HG03520 (cell line): ENCODE measurements at regions not wholly inside any gene's neighbourhood (a gene's known extent, or its start where the extent isn't known, plus 50 kb on each side); places are given as distances from the start of the nearest gene placed in this dataset.
"Not testable (repeated sequence)": the region's sequence is repeated elsewhere in the genome, so short reads cannot be mapped to it uniquely, and the experiment has no call there.

Source experiments
- ATAC-seq: cut with Tn5 transposase; IDR thresholded peaks from one replicate; pipeline ENCODE4 v1.9.1; 2021; ENCODE audit warnings: mild to moderate bottlenecking, moderate library complexity; ENCODE audit not compliant: unreplicated experiment

DNA sequence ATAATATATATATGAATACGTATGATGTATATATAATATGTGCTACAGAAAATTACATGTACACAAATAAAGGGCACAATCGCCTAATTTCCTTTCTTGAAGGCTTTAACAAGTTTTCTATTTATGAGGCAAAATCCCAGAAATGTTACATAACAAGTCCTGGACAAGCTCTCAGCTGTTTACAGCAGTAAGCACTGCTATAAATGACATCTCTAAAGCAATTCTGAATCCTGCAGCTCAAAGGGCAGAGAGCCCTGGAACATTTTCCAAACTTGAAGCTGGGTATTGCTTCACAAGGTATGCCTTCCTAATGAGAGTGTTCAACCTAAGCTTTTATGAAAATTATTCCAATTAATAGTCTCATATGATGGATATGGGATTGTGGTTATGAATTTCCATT, 222.3 kb upstream of the GCFC2 start:
- ATAC-seq: no peak

DNA sequence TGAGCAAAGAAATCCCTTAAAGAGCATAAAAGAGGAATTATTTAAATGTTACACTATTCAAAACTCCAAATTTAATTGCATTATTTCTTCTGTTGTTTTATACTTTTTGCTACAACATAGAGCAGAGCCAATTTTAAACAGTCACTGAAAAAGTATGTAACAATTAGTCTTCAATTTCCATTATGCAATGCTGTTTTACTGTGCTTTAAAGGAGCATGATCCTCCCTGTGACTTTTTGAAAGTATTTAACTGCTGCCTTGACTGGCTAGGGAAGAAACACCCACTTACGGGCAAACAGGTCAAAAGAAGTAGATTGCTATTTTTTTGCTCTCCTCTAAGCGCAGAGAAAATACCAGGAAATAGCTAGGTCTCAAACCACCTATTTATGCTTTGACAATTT, 217.4 kb upstream of the GCFC2 start:
- no peak for ATAC-seq

DNA sequence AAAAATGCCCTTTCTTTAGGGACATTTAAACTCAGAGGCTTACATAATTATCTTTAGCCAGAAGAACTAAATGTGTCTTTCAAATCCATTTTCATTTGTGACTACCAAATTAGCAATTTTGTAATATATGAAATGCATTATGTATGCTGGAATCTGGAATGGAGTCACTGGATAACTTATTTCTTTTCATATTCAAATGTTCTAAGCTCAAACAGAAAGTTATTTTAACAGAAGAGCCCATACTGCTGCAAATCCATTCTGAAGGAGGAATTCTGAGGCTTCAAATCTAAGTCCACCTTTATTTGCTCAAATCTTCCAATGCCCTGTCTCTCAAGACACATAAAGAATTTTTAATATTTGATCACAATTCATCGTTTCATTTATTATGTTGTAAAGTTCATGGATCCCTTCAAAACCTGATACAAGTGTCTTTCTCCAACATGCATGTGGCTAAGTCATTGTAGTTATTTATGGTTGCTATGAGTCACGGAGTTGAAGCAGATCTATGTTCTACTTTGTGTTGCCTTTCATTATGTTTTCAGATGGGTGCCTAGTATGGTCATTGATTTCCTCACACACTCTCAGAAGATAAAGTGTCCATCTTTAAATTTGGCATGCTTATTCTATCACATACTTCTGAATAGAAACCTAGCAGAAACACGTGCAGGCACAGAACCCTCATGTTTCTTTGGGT, 214.8 kb upstream of the GCFC2 start:
- ATAC-seq: no peak

DNA sequence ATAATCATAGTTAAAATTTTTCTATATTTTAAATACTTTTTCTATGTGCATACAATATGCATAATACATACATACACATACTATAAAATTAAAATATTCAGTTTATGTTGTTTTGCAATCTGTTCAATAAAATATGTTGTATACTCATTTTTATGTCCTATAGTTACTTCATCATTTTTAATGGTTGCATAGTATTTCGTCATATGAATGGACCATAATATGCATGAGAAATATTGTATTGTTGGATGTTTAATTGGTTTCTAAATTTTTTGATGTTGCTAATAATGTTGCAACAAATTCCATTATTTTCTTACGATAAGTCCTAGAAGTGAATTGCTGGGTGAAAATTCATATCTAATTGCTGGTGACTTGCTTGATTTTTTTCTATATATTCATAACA, 211.5 kb upstream of the GCFC2 start:
- no peak for ATAC-seq

DNA sequence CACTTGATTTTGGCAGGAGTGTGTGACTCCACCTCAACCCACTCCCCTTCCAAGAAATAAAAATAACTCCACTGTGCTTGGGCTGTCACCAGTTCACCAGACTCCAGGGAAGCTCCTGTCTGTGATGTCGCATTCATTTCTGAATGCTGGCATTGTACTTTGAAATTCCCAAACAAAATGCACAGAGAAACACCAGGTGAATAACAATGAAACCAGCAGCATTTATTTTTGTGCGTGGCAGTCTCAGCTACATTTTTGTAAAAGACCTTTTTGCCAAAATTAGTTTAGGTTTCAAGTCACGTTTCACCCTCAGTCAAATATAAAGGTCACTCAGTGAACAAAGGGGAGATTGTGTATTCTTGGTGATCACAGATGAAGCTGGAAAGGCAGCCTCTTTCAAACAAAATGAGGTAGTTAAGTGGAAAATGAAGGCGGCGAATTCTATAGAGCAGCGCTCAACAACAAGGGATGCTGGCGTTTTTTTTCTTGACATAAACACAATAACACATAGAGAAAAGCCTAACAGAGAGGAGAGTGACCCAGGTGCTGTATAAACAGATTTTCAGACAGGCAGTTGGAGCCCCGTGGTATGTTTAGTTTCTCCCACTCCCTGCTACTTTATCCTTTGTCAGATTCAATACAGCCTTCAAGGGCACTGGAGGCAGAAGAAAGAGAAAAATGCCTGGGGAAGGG, 210.3 kb upstream of the GCFC2 start:
- no peak for ATAC-seq

DNA sequence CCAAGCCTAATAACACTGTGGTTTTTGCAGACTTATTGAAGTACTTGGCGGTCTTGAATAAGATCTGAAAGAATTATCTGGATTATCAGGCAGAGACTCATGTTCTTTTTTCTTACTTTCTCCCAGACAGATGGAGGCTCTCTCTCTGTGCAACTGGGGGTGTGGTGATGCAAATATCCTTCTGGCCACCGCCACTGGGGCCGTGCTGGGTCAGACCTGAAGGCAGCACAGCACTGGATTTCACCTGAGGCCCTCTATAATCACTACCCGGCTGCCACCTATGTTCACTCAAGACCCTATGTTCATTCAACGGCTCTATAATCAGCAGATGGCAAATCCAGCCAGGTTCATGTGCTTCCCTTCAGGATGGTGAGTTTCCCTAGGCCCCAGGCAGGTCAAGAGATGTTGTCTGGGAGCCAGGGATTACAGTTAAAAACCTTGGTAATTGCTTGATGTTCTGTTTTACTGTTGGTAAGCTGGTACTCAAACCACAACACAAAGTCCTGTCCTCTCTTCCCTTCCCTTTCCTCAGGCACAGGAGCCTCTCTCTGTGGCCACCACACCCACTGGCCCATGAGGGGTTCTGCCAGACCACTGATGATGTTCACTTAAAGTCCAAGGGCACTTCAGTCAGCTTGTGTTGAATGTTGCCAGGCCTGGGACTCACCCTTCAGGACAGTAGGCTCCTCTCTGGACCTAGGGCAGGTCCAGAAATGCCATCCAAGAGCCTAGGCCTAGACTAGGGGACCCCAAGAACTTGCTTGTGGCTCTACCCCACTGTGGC, 205.3 kb upstream of the GCFC2 start:
- no peak for ATAC-seq

DNA sequence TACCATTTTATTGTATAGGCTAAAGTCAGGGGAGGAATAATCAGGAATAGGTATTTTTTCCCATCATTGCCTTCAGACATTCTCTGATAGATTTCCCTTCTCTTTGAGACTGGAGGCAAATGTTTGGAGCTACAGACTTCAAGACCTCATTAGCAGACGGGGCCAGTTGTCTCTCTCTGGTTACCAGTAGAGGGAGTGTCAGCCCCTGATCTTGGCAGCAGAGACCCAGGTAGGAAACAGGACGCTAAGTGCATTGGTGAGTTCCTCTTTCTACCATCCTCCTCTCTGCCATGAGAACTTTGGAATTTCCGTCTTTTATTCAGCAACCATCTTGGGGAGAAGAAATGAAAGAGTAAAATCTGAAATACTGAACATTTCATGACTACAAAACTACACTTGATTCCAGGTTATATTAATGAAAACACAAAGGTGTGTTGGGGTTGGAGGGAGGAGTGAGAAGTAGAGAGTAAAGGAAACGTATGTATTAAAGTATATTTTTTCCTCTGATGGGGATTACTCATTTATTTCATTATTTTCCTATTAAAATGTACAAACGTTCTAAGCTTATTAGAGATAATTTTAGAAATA, 186.2 kb upstream of the GCFC2 start:
- peak; percentile 71 for ATAC-seq

GRCh38 chr2:75894170-75894569, 183.5 kb upstream of the GCFC2 start:
- peak; percentile 91 for ATAC-seq

GRCh38 chr2:75892490-75892889, 181.8 kb upstream of the GCFC2 start:
- ATAC-seq: no peak

DNA sequence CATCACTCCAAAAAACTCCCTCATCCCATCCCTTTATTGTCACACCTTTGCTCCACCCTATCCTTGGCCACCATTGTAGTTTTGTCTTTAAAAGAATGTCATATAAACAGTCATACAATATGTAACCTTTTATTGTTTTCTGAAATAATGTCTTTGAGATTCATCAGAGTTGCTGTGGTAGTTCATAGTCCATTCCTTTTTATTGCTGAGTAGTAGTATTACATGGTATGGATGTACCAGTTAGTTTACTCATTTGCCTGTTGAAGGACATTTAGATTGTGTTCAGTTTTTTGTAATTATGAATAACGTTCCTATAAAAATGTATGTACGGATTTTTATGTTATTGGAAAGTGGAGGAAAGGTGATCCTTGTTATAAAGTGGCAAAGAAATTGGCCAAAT, 171.8 kb upstream of the GCFC2 start:
- no peak for ATAC-seq

DNA sequence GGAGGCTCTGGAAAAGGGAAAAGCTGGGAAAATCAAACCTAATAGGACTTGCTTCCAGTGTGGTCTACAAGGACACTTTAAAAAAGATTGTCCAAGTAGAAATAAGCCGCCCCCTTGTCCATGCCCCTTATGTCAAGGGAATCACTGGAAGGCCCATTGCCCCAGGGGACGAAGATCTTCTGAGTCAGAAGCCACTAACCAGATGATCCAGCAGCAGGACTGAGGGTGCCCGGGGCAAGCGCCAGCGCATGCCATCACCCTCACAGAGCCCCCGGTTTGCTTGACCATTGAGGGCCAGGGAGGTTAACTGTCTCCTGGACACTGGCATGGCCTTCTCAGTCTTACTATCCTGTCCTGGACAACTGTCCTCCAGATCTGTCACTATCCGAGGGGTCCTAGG, 164.9 kb upstream of the GCFC2 start:
- not testable (repeated sequence) for ATAC-seq

DNA sequence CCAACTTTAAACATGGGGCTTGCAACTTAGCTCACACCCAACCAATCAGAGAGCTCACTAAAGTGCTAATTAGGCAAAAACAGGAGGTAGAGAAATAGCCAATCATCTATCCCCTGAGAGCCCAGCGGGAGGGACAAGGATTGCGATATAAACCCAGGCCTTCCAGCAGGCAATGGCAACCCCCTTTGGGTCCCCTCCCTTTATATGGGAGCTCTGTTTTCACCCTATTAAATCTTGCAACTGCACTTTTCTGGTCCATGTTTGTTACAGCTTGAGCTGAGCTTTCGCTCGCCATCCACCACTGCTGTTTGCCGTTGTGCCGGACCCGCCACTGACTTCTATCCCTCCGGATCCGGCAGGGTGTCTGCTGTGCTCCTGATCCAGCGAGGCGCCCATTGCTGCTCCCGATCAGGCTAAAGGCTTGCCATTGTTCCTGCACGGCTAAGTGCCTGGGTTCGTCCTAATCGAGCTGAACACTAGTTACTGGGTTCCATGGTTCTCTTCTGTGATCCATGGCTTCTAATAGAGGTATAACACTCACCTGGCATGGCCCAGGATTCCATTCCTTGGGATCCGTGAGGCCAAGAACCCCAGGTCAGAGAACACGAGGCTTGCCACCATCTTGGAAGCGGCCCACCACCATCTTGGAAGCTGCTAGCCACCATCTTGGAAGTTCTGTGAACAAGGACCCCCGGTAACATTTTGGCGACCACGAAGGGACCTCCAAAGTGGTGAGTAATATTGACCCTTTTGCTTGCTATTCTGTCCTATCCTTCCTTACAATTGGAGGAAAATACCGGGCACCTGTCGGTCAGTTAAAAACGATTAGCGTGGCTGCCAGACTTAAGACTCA, 161.3 kb upstream of the GCFC2 start:
- not testable (repeated sequence) for ATAC-seq

DNA sequence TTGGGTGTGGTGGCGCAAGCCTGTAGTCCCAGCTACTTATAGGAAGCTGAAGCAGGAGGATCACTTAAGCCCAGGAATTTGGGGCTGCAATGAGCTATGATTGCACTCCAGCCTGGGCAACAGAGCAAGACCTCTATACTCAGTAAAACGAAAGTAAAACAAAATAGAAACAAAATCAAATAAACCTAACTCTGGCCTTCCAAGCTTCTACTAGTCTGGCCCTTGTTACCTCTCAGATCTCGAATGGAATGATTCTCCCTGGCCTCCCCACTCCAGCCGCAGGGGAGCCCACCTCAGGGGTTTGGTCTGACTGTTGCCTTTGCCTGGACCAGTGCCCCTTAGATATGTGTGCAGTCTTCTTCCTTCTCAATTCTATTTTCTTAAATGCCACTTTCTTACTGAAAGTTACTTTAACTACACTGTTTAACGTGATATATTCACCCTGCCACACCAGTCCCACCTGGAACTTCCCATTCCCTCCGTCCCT, 160.0 kb upstream of the GCFC2 start:
- ATAC-seq: peak; percentile 84

- no peak for ATAC-seq
These were observed 159.4 kb upstream of the GCFC2 start for GRCh38 chr2:75870133-75870532.

GRCh38 chr2:75865702-75866101, 155.0 kb upstream of the GCFC2 start:
- no peak for ATAC-seq

DNA sequence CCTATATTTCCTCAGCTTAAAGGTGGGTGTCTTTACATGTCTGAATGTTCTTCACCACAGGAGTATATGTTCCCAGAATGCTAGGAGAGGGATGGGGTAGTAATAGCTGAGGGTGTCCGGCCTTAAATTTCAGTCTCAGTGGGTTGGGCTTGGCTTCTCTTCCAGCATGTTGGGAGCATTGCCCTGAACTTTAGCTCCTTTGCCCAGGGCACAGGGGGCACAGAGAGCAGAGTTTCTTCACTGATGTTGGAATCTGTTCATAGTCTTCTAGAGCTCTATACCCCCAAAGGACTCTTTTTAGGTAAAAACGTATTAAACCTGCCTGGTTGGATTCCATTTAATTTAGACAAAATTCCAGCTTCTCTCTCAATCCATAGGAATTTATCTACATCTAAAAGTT, 154.4 kb upstream of the GCFC2 start:
- no peak for ATAC-seq

- ATAC-seq: no peak
These were observed 151.8 kb upstream of the GCFC2 start for GRCh38 chr2:75862547-75862946.

GRCh38 chr2:75853436-75853835, 142.7 kb upstream of the GCFC2 start:
- ATAC-seq: no peak

DNA sequence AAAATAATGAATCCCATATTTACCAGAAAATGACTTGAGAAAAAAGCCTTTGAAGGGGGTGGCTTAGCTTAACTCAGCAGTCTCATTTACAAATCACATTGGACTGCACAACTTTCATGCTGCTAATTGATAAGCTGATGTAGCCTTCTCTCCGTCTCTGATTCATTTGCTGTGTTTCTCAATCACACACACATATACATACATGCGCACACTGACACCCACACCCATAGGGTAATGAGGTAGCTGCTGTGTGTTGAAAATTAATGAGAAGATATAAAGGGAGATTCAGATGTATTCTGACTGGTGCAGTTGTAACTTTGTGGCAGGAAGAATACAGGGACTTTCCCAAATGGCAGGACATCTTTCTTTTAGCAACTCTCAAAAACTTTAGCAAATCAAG, 141.9 kb upstream of the GCFC2 start:
- no peak for ATAC-seq

DNA sequence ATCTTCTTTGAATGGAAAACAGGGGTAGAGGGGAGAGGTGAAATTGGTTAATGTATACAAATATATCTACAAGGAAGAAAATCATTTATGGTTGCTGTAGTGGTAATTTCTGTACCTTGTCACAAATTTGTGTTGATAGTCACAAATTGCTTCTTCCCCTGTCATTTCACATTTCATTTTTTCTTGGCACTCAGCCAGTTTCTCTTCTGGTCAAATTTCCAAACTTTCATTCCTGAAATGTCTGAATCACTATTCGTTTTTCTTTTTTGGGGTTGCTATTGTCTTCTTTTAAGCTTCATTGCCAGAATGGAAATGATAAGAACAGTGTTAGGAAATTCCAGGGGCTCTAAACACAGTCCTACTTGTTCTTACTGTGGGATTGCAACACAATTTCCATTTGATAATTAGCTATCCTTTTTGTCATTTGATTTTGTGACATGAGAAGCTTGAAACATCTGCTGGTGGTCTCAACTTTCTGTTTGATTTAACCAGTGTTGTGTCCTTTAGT, 136.0 kb upstream of the GCFC2 start:
- ATAC-seq: no peak
